ENCODE measurements at regions not wholly inside any gene's neighbourhood (a gene's known extent, or its start where the extent isn't known, plus 50 kb on each side); places are given as distances from the start of the nearest gene placed in this dataset.
"Not testable (repeated sequence)": the region's sequence is repeated elsewhere in the genome, so short reads cannot be mapped to it uniquely, and the experiment has no call there.

DNA sequence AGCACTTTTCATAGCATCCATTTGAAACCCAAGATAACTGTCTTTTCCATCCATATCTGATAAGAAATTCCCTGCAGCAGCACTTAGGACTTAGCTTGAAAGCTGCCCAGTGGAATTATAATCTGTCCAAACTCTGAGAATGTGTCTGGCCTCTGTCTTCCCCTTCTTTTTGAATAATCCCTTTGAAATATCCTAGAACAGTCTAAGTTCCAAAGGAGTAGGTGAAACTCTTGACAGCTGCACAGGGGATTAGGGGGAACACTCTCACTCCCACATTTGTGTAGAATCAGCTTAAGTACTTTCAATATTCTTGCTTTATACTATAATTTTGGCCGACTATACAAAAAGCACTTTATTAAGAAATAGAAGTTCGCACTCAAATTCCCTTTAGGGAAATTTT lies 157.7 kb downstream of the PAPSS1 start:
- no peak for DNase-seq

DNA sequence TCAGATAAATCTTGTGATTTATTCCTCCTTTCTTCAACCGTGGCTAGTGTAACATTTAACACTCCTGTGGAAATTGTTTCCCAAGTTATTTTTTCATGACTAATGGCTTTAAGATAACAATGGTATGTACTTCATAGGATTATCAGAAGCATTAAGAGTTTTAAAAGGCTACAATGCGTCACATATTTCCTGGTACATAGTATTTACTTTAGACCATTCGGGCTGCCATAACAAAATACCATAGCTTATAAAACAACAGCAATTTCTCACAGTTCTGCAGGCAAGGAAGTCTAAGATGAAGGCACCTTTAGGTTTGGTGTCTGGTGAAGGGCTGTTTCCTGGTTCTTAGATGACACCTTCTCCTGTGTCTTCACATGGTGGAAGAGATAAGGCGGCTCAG lies 158.6 kb downstream of the PAPSS1 start:
- no peak for DNase-seq

DNA sequence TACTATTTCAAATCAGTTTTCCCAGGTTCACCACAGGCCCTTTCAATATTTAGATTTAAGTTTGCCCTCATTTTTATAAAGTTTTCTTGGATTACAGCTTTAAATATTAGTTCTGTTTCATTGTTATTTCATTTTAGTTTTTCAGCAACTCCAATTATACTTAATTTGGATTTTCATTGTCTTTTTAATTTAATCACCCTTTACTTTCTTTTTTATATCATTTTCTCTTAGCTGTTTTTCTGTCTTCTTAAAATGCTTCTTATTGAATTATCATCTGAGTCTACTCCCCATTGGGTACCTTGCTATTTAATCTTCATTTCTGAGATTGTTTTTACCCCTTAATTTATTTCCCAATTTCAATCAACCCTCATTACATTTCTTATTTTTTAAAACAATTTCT lies 160.4 kb downstream of the PAPSS1 start:
- no peak for DNase-seq

DNA sequence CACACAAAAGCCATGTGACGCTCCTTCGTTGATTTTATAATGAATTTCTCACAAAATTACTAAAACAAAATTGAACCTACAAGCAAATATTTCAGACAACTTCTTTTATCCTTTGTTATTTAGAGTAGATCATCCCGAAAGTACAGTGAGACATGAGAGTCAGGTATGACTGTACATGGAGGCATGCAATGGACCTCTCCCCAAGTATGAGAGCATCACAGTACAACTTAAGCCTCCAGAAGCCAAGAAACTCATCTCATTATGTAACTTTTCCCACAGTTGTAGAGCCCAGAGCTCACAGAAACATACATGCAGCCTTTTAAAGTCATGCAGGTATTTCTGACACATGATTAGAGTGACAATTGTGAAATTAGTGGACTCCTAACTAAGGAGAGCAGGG lies 167.7 kb downstream of the PAPSS1 start:
- DNase-seq = no peak

DNA sequence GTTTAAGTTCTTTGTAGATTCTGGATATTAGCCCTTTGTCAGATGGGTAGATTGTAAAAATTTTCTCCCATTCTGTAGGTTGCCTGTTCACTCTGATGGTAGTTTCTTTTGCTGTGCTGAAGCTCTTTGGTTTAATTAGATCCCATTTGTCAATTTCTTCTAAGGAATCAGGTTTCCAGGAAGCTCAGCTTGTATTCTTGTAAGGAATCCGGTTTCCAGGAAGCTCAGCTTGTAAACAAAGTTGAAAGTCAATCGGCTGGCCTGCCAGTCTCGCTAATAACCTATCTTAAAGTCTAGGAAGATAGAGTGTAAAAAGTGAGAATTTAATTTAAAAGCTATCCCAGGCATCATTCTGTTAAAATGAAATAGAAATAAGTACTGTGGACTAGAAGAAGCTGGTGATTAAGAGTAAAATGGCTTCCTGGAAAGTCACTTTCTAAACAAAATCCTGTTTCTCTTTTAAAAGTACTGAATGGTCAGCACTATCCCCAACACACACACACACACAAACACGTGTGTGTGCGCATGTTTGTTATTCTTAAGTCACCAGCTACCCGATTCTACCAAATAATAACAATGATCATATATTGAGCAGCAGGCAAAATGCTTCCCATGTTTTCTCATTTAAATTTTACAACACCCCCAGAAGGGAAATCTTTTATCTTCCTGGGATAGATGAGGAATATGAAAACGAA lies 171.7 kb downstream of the PAPSS1 start:
- DNase-seq = no peak

DNA sequence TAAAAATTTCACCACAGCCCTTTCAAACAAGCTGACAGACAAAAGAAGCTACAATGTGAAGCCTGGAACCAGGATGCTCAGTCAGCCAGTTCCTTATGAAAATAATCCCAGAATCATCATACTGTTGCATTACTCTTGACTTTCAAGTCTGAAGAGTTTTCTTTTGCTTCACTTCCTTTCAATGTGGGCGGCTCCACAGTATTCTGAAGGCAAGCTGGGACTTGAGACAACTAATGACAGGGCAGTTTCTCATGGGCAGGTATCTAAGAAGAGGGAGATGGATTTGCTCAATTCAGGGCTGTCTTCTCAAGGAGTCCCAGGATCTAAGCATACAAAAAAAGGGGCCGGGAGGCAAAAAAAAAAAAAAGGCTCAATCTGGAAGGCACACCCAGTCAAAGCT lies 173.4 kb downstream of the PAPSS1 start:
- DNase-seq = no peak

DNA sequence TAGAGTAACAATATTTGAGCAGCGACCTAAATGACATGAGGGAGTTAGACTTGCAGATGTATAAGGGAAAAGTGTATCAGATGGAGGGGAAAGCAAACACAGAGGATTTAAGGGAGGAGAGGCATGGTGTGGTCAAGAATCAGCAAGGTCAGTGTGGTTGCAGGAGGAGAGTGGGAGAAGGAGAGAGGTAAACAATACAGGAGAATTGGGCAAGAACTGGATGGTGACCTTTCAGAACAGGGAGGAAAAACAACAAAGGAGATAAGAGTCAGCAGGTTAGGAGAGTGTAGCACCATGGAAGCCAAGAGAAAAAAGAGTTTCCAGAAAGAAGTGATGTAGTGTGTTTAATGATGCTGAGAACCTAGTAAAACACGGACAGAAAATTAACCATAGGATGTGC lies 178.5 kb downstream of the PAPSS1 start:
- DNase-seq = no peak

DNA sequence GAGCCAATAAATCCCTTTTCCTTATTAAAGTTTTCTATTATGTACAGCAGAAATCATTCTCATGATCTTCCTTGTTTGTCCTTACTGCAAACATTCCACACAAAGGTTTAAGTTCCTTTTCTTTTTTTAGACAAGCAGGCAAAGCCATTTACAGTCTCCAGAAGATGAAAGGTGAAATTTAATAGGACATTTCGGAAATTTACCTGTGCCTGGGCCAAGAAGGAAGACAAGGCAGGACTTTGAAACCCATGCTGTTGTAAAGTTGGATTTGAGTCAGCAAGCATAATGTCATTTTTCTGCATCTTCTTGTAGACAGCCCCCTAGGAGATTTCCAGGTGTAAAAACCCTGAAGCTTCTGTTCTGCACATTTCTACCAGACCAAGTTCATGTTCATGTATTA lies 188.1 kb downstream of the PAPSS1 start:
- DNase-seq = no peak

DNA sequence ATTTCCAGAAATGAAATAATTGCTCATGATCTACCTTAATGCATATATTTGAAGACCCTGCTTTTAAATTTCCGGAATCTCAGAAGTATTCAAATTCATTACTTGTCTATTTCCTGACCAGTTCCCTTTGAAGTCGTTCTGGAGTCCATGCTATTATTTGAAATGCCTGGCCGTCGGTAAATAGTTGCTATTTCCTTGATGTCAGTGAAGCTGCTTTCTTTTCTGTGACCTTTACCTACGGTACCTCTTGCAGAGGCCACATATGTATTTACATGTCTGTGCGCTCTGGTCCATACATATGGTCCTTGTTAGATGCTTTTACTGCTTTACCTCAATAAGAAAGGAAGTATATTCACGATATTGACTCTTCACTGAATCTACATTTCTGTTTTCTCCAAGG lies 199.7 kb downstream of the PAPSS1 start:
- DNase-seq = no peak

DNA sequence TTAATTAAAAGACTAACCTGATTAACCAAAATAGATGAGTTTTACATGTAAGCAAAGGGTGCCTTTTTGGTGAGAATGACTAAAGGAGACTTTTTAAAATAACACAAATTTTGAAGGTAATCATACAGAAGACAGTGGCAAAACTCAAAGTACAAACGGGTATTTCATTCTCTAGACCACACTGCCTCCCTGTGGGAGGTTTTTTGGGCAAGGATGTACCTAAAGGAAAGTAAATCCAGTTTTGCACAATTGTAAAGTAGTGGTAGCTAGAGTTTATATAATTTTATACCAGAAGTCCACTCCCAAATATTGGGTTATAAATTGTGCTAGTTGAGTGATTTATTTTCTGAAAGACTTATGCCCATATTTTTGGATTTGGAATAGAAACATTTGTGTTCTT lies 201.0 kb downstream of the PAPSS1 start:
- DNase-seq = peak; percentile 12

DNA sequence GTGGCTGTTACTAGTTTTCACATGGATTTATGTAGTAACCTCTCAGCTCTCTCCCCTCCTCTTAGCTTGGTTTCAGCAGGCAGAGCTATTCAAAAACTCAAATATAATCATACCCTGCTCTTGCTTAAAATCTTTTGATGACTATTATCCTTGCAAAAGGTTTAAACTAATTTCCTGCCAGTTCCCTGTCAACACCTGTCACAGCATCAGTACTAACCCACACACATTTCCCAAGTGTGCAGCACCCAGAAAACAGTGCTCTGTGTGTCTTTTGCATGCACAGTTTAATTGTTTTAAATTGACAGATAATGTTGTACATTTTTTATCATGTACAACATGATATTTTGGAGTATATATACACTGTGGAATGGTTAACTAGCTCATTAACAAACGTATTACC lies 202.0 kb downstream of the PAPSS1 start:
- no peak for DNase-seq

DNA sequence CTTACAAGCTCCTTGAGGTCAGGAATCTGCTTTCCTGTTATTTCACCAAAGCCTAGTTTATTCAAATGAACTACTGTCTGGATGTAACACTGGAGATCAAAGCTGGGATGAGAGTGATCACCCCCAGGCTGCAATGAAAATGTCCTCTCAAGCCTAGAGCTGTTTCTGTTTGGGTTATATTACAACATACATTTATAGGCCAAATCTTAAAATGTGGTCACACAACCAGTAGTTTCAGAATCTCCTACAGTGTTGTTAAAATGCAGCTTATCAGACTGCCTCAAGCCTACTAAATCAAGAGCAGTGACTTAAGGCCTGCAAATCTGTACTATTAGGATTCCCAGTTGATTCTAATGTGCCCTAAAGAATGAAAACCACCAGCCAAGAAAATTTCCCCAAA lies 207.5 kb downstream of the PAPSS1 start:
- DNase-seq = no peak

DNA sequence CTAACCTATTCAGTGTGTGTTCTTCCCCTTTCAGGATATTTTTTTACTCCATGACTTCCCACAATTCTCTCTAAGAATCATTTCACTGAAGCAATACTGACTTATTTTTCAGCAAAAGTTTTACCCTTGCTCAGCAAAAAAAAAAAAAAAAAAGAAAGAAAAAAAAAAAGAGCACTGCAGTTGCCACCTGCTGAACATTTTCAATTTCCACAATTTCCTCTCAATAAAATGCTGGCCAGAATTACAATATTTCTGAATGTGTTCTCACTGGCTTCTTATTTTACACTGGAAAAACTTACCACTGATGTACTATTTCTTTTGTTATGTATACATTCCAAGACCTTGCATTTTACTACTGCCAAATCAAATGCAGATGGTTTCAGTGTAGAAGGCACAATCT lies 210.4 kb downstream of the PAPSS1 start:
- DNase-seq = no peak

DNA sequence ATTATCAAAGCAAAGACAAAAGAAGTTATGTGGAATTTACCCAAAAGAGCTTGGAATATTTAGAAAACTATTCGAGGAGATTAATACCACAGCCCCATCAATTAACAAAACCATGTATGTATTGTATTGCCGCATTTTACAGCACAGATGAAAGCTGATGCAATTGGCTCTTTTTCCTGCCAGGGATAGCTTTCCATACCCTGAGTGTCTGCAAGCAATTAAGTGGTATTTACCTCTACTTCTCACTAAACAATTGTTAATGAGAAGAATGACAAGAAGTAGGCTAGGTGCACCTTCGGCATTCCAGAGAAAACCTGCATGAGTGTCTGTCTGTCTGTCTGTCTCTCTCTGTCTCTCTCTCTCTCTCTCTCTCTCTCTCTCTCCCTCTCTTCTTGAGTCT lies 219.5 kb downstream of the PAPSS1 start:
- DNase-seq = no peak

DNA sequence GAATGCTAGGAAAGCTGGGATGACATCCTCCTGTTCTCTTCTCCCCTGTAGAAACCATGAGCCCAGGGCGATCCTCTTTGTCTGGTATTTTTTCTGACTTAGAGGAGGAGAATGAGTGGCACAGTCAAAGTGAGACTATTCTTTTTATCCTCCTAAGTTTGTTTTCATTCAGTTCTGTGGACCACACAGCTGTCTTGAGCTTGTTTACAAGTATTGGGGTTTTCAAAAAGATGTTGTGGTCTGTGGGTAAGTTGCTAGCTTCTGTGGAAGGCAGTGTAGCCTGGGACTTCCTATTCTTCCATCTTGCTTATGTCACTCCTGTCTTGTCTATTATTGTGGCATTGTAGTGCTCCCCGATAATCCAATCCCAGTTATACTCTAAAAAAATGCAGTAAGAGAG lies 223.0 kb downstream of the PAPSS1 start:
- no peak for DNase-seq

DNA sequence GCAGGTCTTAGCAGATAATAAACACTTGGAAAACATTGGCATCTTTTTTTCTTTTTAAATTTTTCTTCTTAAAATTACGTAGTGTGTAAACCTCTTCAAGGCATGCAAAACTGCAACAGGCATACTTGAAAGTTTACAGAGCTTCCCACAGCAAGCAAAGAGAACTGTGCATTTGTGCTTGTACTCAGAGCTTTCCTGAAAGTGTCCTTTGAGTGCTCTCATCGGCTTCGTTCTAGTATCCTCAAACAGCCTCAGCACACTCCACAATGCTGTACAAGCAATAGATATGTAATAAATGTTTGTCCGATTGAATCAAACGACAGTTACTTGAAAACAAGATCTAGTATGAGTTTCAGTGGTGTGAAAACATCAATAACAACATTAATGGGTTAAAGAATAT lies 227.5 kb downstream of the PAPSS1 start:
- no peak for DNase-seq

DNA sequence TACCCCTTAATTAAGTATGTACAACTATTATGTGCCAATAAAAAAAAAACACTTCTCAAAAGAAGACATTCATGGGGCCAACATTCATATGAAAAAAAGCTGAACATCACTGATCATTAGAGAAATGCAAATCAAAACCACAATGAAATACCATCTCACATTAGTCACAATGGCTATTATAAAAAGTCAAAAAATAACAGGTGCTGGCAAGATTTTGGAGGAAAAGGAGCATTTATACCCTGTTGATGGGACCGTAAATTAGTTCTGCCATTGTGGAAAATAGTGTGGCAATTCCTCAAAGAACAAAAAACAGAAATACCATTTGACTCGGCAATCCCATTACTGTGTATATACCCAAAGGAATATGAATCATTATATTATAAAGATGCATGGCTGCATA lies 229.9 kb downstream of the PAPSS1 start:
- no peak for DNase-seq

DNA sequence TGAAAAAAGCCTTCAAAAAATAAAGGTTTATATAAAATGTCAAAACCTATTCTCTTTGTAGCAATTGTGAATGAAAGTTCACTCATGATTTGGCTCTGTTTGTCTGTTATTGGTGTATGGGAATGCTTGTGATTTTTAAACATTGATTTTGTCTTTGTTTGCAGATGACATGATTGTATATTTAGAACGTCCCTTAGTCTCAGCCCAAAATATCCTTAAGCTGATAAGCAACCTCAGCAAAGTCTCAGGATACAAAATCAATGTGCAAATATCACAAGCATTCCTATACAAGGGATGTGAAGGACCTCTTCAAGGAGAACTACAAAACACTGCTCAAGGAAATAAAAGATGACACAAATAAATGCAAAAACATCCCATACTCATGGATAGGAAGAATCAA lies 236.4 kb downstream of the PAPSS1 start:
- not testable (repeated sequence) for DNase-seq

DNA sequence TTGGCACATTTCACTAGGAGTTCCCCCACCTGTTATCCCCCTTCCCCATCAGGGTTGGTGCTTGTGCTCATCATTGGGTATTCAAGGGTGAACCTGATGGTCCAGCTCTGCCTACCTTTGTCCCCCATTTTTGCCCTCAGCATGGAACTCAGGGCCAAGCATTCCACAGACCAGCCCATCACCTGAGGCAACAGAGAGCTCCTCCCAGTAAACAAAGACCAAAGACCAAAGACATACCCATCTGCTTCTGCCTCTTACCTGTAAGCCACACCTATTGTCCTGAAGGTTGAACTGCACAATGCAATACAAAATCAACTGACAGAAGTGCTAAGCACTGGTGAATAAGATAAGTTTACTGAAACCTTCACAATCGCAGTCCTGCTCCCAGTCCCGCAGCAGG lies 237.5 kb downstream of the PAPSS1 start:
- DNase-seq = no peak

DNA sequence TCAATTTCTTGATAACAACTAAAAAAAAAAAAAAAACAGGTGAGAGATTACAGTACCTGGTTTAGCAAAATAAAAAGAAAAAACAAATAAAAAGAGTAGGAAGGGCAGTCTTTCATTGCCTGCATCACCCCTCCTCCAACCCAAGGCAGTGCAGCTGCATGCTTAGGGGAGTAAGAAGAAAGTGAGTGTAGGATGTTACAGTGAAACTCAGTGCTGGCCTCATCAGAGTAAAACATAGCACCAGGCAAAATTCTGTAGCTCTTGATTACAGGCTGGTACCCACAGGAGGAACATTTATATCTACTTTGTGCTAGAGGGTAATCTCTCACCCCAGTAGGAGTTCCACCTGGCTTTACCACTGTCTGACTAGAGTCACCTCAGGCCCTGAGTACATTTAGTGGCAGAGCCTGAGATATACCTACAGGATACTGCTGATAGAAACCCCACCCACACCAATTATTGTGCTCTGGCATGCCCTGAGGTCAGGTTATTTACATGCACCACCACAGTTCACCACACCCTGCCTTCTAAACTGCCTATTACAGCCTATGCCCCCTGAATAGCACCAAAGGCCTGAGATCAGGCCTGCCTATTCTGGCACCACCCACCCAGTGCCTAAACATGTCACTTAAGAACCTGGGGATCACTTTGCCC lies 241.6 kb downstream of the PAPSS1 start:
- no peak for DNase-seq

DNA sequence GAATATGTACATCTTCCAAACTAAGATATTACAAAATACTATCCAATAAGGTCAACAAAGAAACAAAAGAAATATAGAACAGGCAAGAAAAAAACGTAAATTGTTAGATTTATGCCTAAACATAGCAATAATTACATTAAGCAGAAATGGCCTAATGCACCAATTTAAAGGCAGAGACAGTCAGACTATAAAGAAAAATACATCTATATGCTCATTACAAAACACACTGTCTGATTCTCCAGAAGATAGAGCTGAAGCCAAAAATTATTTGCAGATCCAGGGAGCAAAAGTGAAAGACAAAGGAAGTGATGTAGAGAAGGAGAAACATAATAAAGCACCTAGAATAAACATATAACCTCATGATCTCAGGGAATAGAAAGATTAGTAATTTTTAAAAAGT lies 246.9 kb downstream of the PAPSS1 start:
- no peak for DNase-seq

DNA sequence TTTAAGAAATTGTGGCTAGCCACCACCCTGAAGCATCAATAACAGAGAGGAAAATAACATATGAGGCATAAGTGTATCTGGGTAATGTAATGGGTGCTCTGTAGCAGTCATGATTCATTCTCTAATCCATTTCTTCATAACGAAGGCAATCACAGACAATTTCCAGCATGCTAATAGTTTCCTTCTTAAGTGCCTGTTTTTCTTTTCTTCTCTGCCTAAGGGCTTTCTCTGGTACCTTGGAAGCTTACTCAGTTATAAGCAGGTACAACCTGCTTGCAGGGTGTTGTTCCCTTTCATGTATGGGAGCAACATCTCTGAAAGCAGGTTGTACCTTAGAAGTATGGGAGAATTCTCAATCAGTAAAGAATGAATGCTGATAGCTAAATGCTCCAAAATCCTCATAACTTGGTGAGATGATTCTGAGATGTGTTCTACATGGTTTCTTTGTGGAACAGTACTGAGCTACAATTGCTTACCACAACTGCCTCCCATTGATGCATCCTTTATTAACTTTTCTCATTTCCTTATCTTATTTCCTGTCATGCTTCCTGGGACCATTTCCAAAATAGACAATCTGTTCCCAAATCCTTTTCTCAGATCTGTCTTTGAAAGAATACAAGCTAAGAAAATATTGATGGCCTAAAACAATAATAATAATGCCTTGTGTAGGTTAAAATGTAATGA lies 247.6 kb downstream of the PAPSS1 start:
- no peak for DNase-seq

DNA sequence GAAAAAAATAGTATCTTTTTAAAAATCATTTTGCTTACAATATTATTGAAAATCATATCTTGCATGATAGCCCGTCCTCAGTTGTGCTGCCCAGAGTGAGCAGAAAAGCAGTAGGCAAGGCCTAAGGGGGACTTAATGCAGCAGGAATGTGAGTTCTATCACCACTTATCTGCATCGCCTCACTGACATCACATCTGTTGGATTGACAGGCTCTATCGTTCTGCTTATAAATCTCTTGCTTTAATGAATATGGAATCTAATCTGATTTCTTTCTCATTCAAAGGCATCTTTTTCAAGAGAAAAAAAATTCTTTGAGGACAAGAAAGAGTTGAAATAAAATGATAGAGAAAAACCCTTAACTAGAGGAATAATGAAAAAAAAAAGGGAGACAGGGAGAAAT lies 249.9 kb downstream of the PAPSS1 start:
- no peak for DNase-seq

DNA sequence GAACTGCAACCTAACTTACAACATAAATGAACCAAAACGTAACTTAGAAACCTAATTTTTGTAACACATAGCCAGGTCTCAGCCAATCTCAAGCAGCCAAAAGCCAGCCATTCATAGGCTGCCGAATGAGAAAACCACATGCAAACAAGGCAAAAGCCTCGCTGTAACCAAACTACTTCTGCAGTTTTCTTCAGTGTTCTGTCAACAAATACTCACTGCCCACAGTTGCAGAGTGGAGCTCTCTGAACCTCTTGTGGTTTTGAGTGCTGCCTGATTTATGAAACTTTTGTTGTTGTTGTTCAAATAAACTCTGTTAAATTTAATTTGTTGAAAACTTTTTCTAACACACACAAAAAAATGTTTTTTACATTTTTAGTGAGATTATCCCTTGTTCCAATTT lies 251.2 kb downstream of the PAPSS1 start:
- no peak for DNase-seq

DNA sequence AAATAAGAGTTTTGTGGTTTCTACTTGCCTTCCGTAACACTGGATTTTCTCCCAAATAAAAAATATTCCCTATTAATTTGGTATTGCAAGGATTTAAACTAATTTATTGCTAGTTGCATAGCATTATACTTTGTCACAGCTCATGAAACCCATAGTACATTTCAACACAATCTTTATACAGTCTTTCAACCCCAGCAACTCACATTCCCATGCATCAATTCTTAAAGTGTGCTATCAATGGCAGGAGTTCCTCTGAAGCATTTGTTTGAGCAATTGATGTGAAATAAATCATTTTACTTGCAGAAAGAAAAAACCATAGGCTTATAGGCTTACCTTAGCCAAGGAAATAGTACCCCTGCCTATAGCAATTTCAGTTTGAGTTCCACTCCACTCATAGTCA lies 251.9 kb downstream of the PAPSS1 start:
- DNase-seq = no peak
